ENCODE measurements at regions not wholly inside any gene's neighbourhood (a gene's known extent, or its start where the extent isn't known, plus 50 kb on each side); places are given as distances from the start of the nearest gene placed in this dataset.
"Not testable (repeated sequence)": the region's sequence is repeated elsewhere in the genome, so short reads cannot be mapped to it uniquely, and the experiment has no call there.

- no peak for TF ChIP-seq CTCF (IDR thresholded peaks at IDR 0.05; ENCODE audit: extremely low read depth, low read depth, low read length)
- Histone ChIP-seq H3K4me3 (ENCODE audit: insufficient read depth, low read length) (no peak overlapping the region), H4K20me1 (ENCODE audit: insufficient read depth, low read length) (no peaks in the 10 kb centered on the region), H3K4me1 (ENCODE audit: insufficient read depth, low read length) (no peaks in the 10 kb centered on the region), H3K36me3 (ENCODE audit: insufficient read depth, low read length) (no peaks in the 10 kb centered on the region), H3K27ac (ENCODE audit: low read depth, low read length) (no peak overlapping the region), H3K27me3 (ENCODE audit: insufficient read depth, low read length) (no peaks in the 10 kb centered on the region), H2AFZ (ENCODE audit: low read length) (no peak overlapping the region), H3K9me3 (ENCODE audit: low read depth, low read length) (peaks cover 8% of the 10 kb centered on the region), H3K4me2 (ENCODE audit: insufficient read depth, low read length) (no peak overlapping the region), H3K79me2 (ENCODE audit: insufficient read depth, low read length) (no peaks in the 10 kb centered on the region)
- no peak for DNase-seq (ENCODE audit: insufficient read length, low spot score, missing footprints)
Observed at GRCh38 chr3:177860184-177860583, 662.9 kb upstream of the TBL1XR1 start.

GRCh38 chr3:177862962-177863491 lies 665.7 kb upstream of the TBL1XR1 start:
- H3K9me3 ChIP-seq (ENCODE audit: low read depth, low read length): peaks cover 8% of the 10 kb centered on the region
- H4K20me1 ChIP-seq (ENCODE audit: insufficient read depth, low read length): no peaks in the 10 kb centered on the region
- no peaks in the 10 kb centered on the region for H3K36me3 ChIP-seq (ENCODE audit: insufficient read depth, low read length)
- no peaks in the 10 kb centered on the region for H3K4me1 ChIP-seq (ENCODE audit: insufficient read depth, low read length)
- no peaks in the 10 kb centered on the region for H3K27me3 ChIP-seq (ENCODE audit: insufficient read depth, low read length)
- no peak overlapping the region for H3K4me3 ChIP-seq (ENCODE audit: insufficient read depth, low read length)
- no peak for TF ChIP-seq CTCF (IDR thresholded peaks at IDR 0.05; ENCODE audit: extremely low read depth, low read depth, low read length)
- no peak overlapping the region for H2AFZ ChIP-seq (ENCODE audit: low read length)
- H3K27ac ChIP-seq (ENCODE audit: low read depth, low read length): no peak overlapping the region
- DNase-seq (ENCODE audit: insufficient read length, low spot score, missing footprints): no peak
- no peaks in the 10 kb centered on the region for H3K79me2 ChIP-seq (ENCODE audit: insufficient read depth, low read length)
- H3K4me2 ChIP-seq (ENCODE audit: insufficient read depth, low read length): no peak overlapping the region

GRCh38 chr3:177871267-177871666 lies 665.0 kb upstream of the KCNMB2 start:
- H3K79me2 ChIP-seq (ENCODE audit: insufficient read depth, low read length); H3K9me3 ChIP-seq (ENCODE audit: low read depth, low read length); H3K4me2 ChIP-seq (ENCODE audit: insufficient read depth, low read length); H3K4me1 ChIP-seq (ENCODE audit: insufficient read depth, low read length); H4K20me1 ChIP-seq (ENCODE audit: insufficient read depth, low read length); DNase-seq (ENCODE audit: insufficient read length, low spot score, missing footprints); H2AFZ ChIP-seq (ENCODE audit: low read length); H3K4me3 ChIP-seq (ENCODE audit: insufficient read depth, low read length); H3K27ac ChIP-seq (ENCODE audit: low read depth, low read length); H3K27me3 ChIP-seq (ENCODE audit: insufficient read depth, low read length); H3K36me3 ChIP-seq (ENCODE audit: insufficient read depth, low read length): not testable (repeated sequence)

DNA sequence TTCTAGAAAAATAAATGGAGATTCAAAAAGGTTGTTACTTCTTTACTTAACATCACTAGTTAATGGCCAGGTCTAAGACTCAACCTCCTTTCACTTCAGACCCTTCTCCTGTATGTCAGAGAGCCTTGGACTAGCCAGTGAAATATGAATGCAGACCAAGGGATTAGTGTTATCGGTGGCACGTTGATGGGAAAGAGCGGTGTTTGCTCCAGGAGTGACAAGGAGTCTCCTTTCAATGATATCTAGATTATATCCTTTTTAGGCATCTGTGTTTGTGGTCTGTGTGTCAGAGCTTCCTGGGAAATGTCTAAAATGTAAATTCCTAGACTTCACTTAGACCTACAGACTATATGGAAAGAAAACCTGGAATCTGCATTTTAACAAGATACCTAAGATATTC lies 658.0 kb upstream of the KCNMB2 start:
- Histone ChIP-seq H3K27me3 (ENCODE audit: insufficient read depth, low read length) (no peaks in the 10 kb centered on the region), H3K4me3 (ENCODE audit: insufficient read depth, low read length) (no peak overlapping the region), H3K4me2 (ENCODE audit: insufficient read depth, low read length) (no peak overlapping the region), H2AFZ (ENCODE audit: low read length) (no peak overlapping the region), H3K9me3 (ENCODE audit: low read depth, low read length) (no peaks in the 10 kb centered on the region), H4K20me1 (ENCODE audit: insufficient read depth, low read length) (no peaks in the 10 kb centered on the region), H3K4me1 (ENCODE audit: insufficient read depth, low read length) (no peaks in the 10 kb centered on the region), H3K27ac (ENCODE audit: low read depth, low read length) (no peak overlapping the region), H3K79me2 (ENCODE audit: insufficient read depth, low read length) (no peaks in the 10 kb centered on the region), H3K36me3 (ENCODE audit: insufficient read depth, low read length) (no peaks in the 10 kb centered on the region)
- TF ChIP-seq CTCF (IDR thresholded peaks at IDR 0.05; ENCODE audit: extremely low read depth, low read depth, low read length): no peak
- DNase-seq (ENCODE audit: insufficient read length, low spot score, missing footprints): no peak

All from osteoblast (primary cell).